GM12878 (cell line): ENCODE measurements at regions not wholly inside any gene's neighbourhood (a gene's known extent, or its start where the extent isn't known, plus 50 kb on each side); places are given as distances from the start of the nearest gene placed in this dataset.

ENCODE experiments used
- ATAC-seq: fragments of 200-7000 bp; cut with Tn5 transposase; 3 replicates; pipeline ENCODE4 v1.9.1; 2020; ENCODE audit warnings: mild to moderate bottlenecking, moderate library complexity
- BruUV-seq: library from RNA; stranded (reverse); fragments of 400-500 nt; replicated peaks from 2 replicates; lab custom pipeline; 2021; lab: Mats Ljungman, UMichigan
- CTCF ChIA-PET: fragments of 300-600 bp; sonication (Branson Sonifier 250); formaldehyde crosslinking; extraction: SDS; loops from one replicate; lab custom pipeline; 2021; ENCODE audit warnings: inconsistent platforms; lab: Yijun Ruan, JAX
- POLR2A ChIA-PET: fragments of 350-600 bp; formaldehyde crosslinking; extraction: SDS; loops from one replicate; lab custom pipeline; 2021; ENCODE audit warnings: inconsistent platforms; lab: Charles Lee
- RAD21 ChIA-PET: fragments of 300-600 bp; sonication (Branson Sonifier 250); formaldehyde crosslinking; loops from one replicate; lab custom pipeline; 2023; ENCODE audit warnings: antibody characterized with exemption; ENCODE audit not compliant: unreplicated experiment; lab: Charles Lee
- SMC1A ChIA-PET: fragments of 300-600 bp; sonication (Branson Sonifier 250); formaldehyde crosslinking; loops from one replicate; lab custom pipeline; 2023; ENCODE audit not compliant: unreplicated experiment, uncharacterized antibody; lab: Charles Lee
- DNase-seq: peaks from one replicate; pipeline ENCODE4 v3.0.0-alpha.2; 2011; ENCODE audit warnings: low read depth, low spot score
- FAIRE-seq: peaks from 3 replicates; lab custom pipeline; 2011; peaks lifted over from hg19 to GRCh38; lab: Jason Lieb, UNC
- H2AFZ ChIP-seq: 2 replicates; pipeline ENCODE4 v1.6.0; 2011; ENCODE audit warnings: low read depth, low read length, control low read depth; ENCODE audit not compliant: control insufficient read depth
- H3K27ac ChIP-seq: 2 replicates; pipeline ENCODE4 v1.5.1; 2011; ENCODE audit warnings: control low read depth; ENCODE audit not compliant: control insufficient read depth, insufficient read depth
- H3K27me3 ChIP-seq, 2 experiments: replicated peaks in 1 of 2; 2 replicates each; pipeline versions ENCODE4 v1.6.0 to v1.6.1; 2011; ENCODE audit warnings: low read length in 1 of 2; ENCODE audit not compliant: control insufficient read depth in 2 of 2, insufficient read depth in 2 of 2
- H3K36me3 ChIP-seq, 2 experiments: 2 replicates each; pipeline ENCODE4 v1.5.1; 2011; ENCODE audit warnings: low read length in 1 of 2; ENCODE audit not compliant: control insufficient read depth in 2 of 2, insufficient read depth in 2 of 2
- H3K4me1 ChIP-seq: 2 replicates; pipeline ENCODE4 v1.6.1; 2011; ENCODE audit warnings: mild to moderate bottlenecking, low read length, moderate library complexity, mixed read lengths; ENCODE audit not compliant: control insufficient read depth, insufficient read depth
- H3K4me2 ChIP-seq: 2 replicates; pipeline ENCODE4 v1.6.0; 2011; ENCODE audit warnings: control low read depth; ENCODE audit not compliant: control insufficient read depth, insufficient read depth
- H3K4me3 ChIP-seq: fragments of 200-600 bp; sonication (generic); 2 replicates; pipeline ENCODE4 v1.5.1; 2016
- H3K79me2 ChIP-seq: 2 replicates; pipeline ENCODE4 v1.6.0; 2011; ENCODE audit warnings: low read length; ENCODE audit not compliant: control insufficient read depth, insufficient read depth
- H3K9ac ChIP-seq: 2 replicates; pipeline ENCODE4 v1.8.0; 2011; ENCODE audit warnings: low read length, control low read depth, mixed read lengths; ENCODE audit not compliant: control insufficient read depth, insufficient read depth
- H3K9me3 ChIP-seq: replicated peaks from 3 replicates; pipeline ENCODE4 v1.5.1; 2011; ENCODE audit warnings: mild to moderate bottlenecking, low read length; ENCODE audit not compliant: control insufficient read depth, insufficient read depth
- H4K20me1 ChIP-seq: 2 replicates; pipeline ENCODE4 v1.6.0; 2011; ENCODE audit not compliant: control insufficient read depth, insufficient read depth
- ATF7 ChIP-seq: fragments of 450-650 bp; IDR thresholded peaks from 2 replicates; pipeline ENCODE4 v1.6.1; 2016; ENCODE audit warnings: low read depth, mild to moderate bottlenecking
- CREM ChIP-seq: IDR thresholded peaks from 2 replicates; pipeline ENCODE4 v1.6.1; 2014; ENCODE audit warnings: antibody characterized with exemption, low read depth
- FOS ChIP-seq: IDR thresholded peaks from 3 replicates; pipeline ENCODE4 v1.6.1; 2011; ENCODE audit warnings: borderline replicate concordance; ENCODE audit not compliant: insufficient read length; ENCODE audit errors: extremely low read depth
- IKZF1 ChIP-seq: fragments of 450-650 bp; conservative IDR thresholded peaks from 2 replicates; pipeline ENCODE4 v1.6.1; 2017; ENCODE audit warnings: antibody characterized with exemption, mild to moderate bottlenecking
- POLR2A ChIP-seq: IDR thresholded peaks from 2 replicates; pipeline ENCODE4 v1.6.1; 2011; ENCODE audit warnings: low read depth, mild to moderate bottlenecking, low read length
- SMARCA5 ChIP-seq: fragments of 450-650 bp; IDR thresholded peaks from 2 replicates; pipeline ENCODE4 v1.6.1; 2017; ENCODE audit warnings: mild to moderate bottlenecking
- SPI1 ChIP-seq: IDR thresholded peaks from 2 replicates; pipeline ENCODE4 v1.6.1; 2011; ENCODE audit warnings: low read depth, mild to moderate bottlenecking, low read length, moderate library complexity, borderline replicate concordance; ENCODE audit not compliant: insufficient read depth
- WGBS: methylation state at CpG from one replicate; pipeline ENCODE4 v1.1.6; 2016; ENCODE audit warnings: low lambda C conversion rate; ENCODE audit not compliant: insufficient replicate concordance, insufficient coverage; ENCODE audit errors: missing lambda C conversion rate; 5-methylcytosine and 5-hydroxymethylcytosine counted together
- in situ Hi-C: fragments of 300-500 bp; cut with MboI; formaldehyde crosslinking; loops from 9 replicates; pipeline ENCODE4 v1.14.3; 2018; ENCODE audit warnings: mixed read lengths
- intact Hi-C: fragments of 100-400 bp; cut with micrococcal nuclease; formaldehyde crosslinking; loops from one replicate; pipeline ENCODE4 v1.14.2; 2022; ENCODE audit not compliant: unreplicated experiment
- TF ChIP-seq, protein P1 (sequence below): fragments of 450-650 bp; IDR thresholded peaks from 2 replicates; pipeline ENCODE4 v1.6.1; 2017; ENCODE audit warnings: mild to moderate bottlenecking, moderate library complexity
- TF ChIP-seq, protein P2 (sequence below): fragments of 450-650 bp; conservative IDR thresholded peaks from 2 replicates; pipeline ENCODE4 v1.6.1; 2017; ENCODE audit warnings: mild to moderate bottlenecking, moderate library complexity

DNA sequence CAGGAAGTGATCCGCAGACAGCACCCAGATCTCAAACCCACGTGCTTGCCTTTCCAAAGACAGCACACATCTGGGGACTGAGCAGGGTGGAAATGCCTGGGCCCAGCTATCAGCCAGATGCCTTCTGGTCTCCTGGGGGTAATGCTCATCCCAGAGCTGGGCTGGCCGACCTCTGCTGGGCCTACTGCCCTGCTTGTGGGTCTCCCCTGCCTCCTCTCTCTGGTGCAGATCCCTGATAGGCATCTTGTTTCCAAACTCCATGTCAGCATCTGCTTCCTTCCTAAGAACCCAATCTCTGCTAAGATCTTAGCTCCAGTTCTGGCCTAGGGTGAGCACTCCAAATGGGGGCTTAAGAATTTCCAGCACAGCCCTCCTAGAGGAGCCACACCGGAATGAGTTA, 1043.0 kb downstream of the VRK1 start:
- TF ChIP-seq ATF7, result no peak
- no peak for TF ChIP-seq CREM
- TF ChIP-seq IKZF1, result no peak
- no peak for TF ChIP-seq POLR2A
- TF ChIP-seq, all 136 proteins: peak for 0

DNA sequence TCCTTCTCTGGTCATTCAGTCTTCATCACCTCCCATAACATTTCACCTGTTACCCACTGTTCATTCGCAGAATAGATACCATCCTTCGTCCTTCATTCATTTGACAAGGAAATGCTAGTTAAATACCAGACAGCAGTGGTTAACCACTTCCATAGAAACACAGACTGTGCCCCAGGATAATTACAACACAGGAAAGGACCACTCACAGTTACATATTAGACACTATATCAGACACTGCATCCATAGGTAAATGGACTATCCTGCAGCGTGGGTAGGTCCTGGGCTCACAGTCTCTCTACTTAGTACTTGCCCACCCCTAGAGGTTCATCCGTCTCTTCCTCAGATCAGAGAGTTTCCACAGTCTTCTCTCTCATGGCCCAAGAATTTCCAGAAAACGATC, 1044.6 kb downstream of the VRK1 start:
- Histone ChIP-seq H4K20me1 (no peaks in the 10 kb centered on the region), H3K4me3 (no peak overlapping the region), H3K9ac (no peak overlapping the region), H3K4me1 (no peaks in the 10 kb centered on the region), H3K27me3 (no peaks in the 10 kb centered on the region), H3K9me3 (no peaks in the 10 kb centered on the region; the same call in 2 of the 3 replicates), H2AFZ (no peak overlapping the region), H3K79me2 (no peaks in the 10 kb centered on the region), H3K27ac (no peak overlapping the region), H3K4me2 (no peak overlapping the region), H3K36me3 (no peaks in the 10 kb centered on the region)
- ChIA-PET POLR2A (no interaction called here), CTCF (no interaction called here), RAD21 (no interaction called here), SMC1A (no interaction called here)
- intact Hi-C loops (no loop called here), in situ Hi-C loops (no loop called here)
- no peak for TF ChIP-seq SPI1
- no peak for TF ChIP-seq SMARCA5
- TF ChIP-seq, protein P1, sequence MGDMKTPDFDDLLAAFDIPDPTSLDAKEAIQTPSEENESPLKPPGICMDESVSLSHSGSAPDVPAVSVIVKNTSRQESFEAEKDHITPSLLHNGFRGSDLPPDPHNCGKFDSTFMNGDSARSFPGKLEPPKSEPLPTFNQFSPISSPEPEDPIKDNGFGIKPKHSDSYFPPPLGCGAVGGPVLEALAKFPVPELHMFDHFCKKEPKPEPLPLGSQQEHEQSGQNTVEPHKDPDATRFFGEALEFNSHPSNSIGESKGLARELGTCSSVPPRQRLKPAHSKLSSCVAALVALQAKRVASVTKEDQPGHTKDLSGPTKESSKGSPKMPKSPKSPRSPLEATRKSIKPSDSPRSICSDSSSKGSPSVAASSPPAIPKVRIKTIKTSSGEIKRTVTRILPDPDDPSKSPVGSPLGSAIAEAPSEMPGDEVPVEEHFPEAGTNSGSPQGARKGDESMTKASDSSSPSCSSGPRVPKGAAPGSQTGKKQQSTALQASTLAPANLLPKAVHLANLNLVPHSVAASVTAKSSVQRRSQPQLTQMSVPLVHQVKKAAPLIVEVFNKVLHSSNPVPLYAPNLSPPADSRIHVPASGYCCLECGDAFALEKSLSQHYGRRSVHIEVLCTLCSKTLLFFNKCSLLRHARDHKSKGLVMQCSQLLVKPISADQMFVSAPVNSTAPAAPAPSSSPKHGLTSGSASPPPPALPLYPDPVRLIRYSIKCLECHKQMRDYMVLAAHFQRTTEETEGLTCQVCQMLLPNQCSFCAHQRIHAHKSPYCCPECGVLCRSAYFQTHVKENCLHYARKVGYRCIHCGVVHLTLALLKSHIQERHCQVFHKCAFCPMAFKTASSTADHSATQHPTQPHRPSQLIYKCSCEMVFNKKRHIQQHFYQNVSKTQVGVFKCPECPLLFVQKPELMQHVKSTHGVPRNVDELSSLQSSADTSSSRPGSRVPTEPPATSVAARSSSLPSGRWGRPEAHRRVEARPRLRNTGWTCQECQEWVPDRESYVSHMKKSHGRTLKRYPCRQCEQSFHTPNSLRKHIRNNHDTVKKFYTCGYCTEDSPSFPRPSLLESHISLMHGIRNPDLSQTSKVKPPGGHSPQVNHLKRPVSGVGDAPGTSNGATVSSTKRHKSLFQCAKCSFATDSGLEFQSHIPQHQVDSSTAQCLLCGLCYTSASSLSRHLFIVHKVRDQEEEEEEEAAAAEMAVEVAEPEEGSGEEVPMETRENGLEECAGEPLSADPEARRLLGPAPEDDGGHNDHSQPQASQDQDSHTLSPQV, result no peak
- TF ChIP-seq, protein P2, sequence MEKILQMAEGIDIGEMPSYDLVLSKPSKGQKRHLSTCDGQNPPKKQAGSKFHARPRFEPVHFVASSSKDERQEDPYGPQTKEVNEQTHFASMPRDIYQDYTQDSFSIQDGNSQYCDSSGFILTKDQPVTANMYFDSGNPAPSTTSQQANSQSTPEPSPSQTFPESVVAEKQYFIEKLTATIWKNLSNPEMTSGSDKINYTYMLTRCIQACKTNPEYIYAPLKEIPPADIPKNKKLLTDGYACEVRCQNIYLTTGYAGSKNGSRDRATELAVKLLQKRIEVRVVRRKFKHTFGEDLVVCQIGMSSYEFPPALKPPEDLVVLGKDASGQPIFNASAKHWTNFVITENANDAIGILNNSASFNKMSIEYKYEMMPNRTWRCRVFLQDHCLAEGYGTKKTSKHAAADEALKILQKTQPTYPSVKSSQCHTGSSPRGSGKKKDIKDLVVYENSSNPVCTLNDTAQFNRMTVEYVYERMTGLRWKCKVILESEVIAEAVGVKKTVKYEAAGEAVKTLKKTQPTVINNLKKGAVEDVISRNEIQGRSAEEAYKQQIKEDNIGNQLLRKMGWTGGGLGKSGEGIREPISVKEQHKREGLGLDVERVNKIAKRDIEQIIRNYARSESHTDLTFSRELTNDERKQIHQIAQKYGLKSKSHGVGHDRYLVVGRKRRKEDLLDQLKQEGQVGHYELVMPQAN, result no peak
- TF ChIP-seq FOS, result no peak
- DNase-seq (no peak), FAIRE-seq (no peak), ATAC-seq (no peak)
- no TSS peak for BruUV-seq
- 7% methylated on average over 5 of the region's 5 CpGs for WGBS

More for the DNA sequence above, 1043.0 kb downstream of the VRK1 start:
- WGBS, result 31% methylated on average over 4 of the region's 4 CpGs
- Histone ChIP-seq H3K27ac (no peak overlapping the region), H3K4me2 (no peak overlapping the region), H3K4me1 (no peaks in the 10 kb centered on the region), H3K4me3 (no peak overlapping the region), H3K79me2 (no peaks in the 10 kb centered on the region), H3K36me3 (no peaks in the 10 kb centered on the region), H4K20me1 (no peaks in the 10 kb centered on the region), H3K9ac (no peak overlapping the region), H3K27me3 (no peaks in the 10 kb centered on the region), H2AFZ (no peak overlapping the region), H3K9me3 (no peaks in the 10 kb centered on the region; the same call in 2 of the 3 replicates)
- FAIRE-seq (no peak), DNase-seq (no peak), ATAC-seq (no peak)
- no TSS peak for BruUV-seq
- POLR2A ChIA-PET, result no interaction called here
- in situ Hi-C loops, result no loop called here
- SMC1A ChIA-PET, result no interaction called here
- CTCF ChIA-PET, result no interaction called here
- RAD21 ChIA-PET, result no interaction called here
- intact Hi-C loops, result no loop called here
